ENCODE measurements at regions not wholly inside any gene's neighbourhood (a gene's known extent, or its start where the extent isn't known, plus 50 kb on each side); places are given as distances from the start of the nearest gene placed in this dataset.

- Mint-ChIP-seq H3K36me3 (no peaks in the 10 kb centered on the region), H3K4me1 (no peaks in the 10 kb centered on the region), H3K4me3 (no peak overlapping the region), H3K27ac (no peak overlapping the region), H3K9me3 (no peaks in the 10 kb centered on the region), H3K27me3 (ENCODE audit: insufficient read depth, low read depth) (peaks cover 2% of the 10 kb centered on the region)
- Histone ChIP-seq H3K27me3 (no peaks in the 10 kb centered on the region), H3K4me2 (no peak overlapping the region), H4K20me1 (ENCODE audit: low read depth) (no peaks in the 10 kb centered on the region), H3K9me3 (ENCODE audit: low read depth) (no peaks in the 10 kb centered on the region), H3K9ac (no peak overlapping the region), H3K36me3 (no peaks in the 10 kb centered on the region), H3K27ac (no peak overlapping the region), H3F3A (ENCODE audit: low read depth) (no peaks in the 10 kb centered on the region), H3K79me2 (ENCODE audit: low read depth) (no peaks in the 10 kb centered on the region), H3K4me1 (no peaks in the 10 kb centered on the region), H3K4me3 (no peak overlapping the region), H2AFZ (replicated peaks) (no peak overlapping the region)
- no peak for TF ChIP-seq EZH2phosphoT487 (IDR thresholded peaks at IDR 0.05)
- TF ChIP-seq EZH2 (IDR thresholded peaks at IDR 0.05) = no peak
- no peak for TF ChIP-seq CTCF (IDR thresholded peaks at IDR 0.05)
- DNase-seq (ENCODE audit: low spot score) = no peak
These were observed 214.4 kb upstream of the RORB start for GRCh38 chr9:74282526-74283253.

GRCh38 chr9:74284581-74285450 lies 212.3 kb upstream of the RORB start:
- no peak overlapping the region for H3K27ac Mint-ChIP-seq
- H2AFZ ChIP-seq (replicated peaks) = no peak overlapping the region
- no peaks in the 10 kb centered on the region for H3K4me1 Mint-ChIP-seq
- H3K27ac ChIP-seq = no peak overlapping the region
- DNase-seq (ENCODE audit: low spot score) = no peak
- H4K20me1 ChIP-seq (ENCODE audit: low read depth) = no peaks in the 10 kb centered on the region
- TF ChIP-seq CTCF (IDR thresholded peaks at IDR 0.05) (no peak), EZH2 (IDR thresholded peaks at IDR 0.05) (no peak), EZH2phosphoT487 (IDR thresholded peaks at IDR 0.05) (no peak)
- no peaks in the 10 kb centered on the region for H3K27me3 ChIP-seq
- no peaks in the 10 kb centered on the region for H3K36me3 Mint-ChIP-seq
- H3K4me3 ChIP-seq = no peak overlapping the region
- H3K27me3 Mint-ChIP-seq (ENCODE audit: insufficient read depth, low read depth) = peaks cover 2% of the 10 kb centered on the region
- H3K4me2 ChIP-seq = no peak overlapping the region
- no peaks in the 10 kb centered on the region for H3K9me3 ChIP-seq (ENCODE audit: low read depth)
- no peaks in the 10 kb centered on the region for H3K9me3 Mint-ChIP-seq
- H3K9ac ChIP-seq = no peak overlapping the region
- H3K4me1 ChIP-seq = no peaks in the 10 kb centered on the region
- no peaks in the 10 kb centered on the region for H3F3A ChIP-seq (ENCODE audit: low read depth)
- H3K79me2 ChIP-seq (ENCODE audit: low read depth) = no peaks in the 10 kb centered on the region
- H3K4me3 Mint-ChIP-seq = no peak overlapping the region
- H3K36me3 ChIP-seq = no peaks in the 10 kb centered on the region

- Histone ChIP-seq H2AFZ (replicated peaks) (no peak overlapping the region), H3K4me3 (no peak overlapping the region), H3K27ac (no peak overlapping the region), H3K9ac (no peak overlapping the region), H3K27me3 (no peaks in the 10 kb centered on the region), H3K9me3 (ENCODE audit: low read depth) (no peaks in the 10 kb centered on the region), H4K20me1 (ENCODE audit: low read depth) (no peaks in the 10 kb centered on the region), H3K4me2 (no peak overlapping the region), H3F3A (ENCODE audit: low read depth) (no peaks in the 10 kb centered on the region), H3K36me3 (no peaks in the 10 kb centered on the region), H3K79me2 (ENCODE audit: low read depth) (no peaks in the 10 kb centered on the region), H3K4me1 (no peaks in the 10 kb centered on the region)
- DNase-seq (ENCODE audit: low spot score) = no peak
- H3K9me3 Mint-ChIP-seq = no peaks in the 10 kb centered on the region
- H3K4me1 Mint-ChIP-seq = no peaks in the 10 kb centered on the region
- TF ChIP-seq EZH2 (IDR thresholded peaks at IDR 0.05) (no peak), EZH2phosphoT487 (IDR thresholded peaks at IDR 0.05) (no peak), CTCF (IDR thresholded peaks at IDR 0.05) (no peak)
- peaks cover 2% of the 10 kb centered on the region for H3K27me3 Mint-ChIP-seq (ENCODE audit: insufficient read depth, low read depth)
- no peak overlapping the region for H3K4me3 Mint-ChIP-seq
- no peak overlapping the region for H3K27ac Mint-ChIP-seq
- H3K36me3 Mint-ChIP-seq = no peaks in the 10 kb centered on the region
These were observed 203.7 kb upstream of the RORB start for GRCh38 chr9:74293479-74293878.
